A673 (cell line): ENCODE measurements at regions not wholly inside any gene's neighbourhood (a gene's known extent, or its start where the extent isn't known, plus 50 kb on each side); places are given as distances from the start of the nearest gene placed in this dataset.

Experiments
- BruUV-seq: library from RNA; stranded (reverse); fragments of 400-500 nt; replicated peaks from 2 replicates; lab custom pipeline; 2021; lab: Mats Ljungman, UMichigan
- CTCF ChIA-PET: fragments of 300-600 bp; sonication (Branson Sonifier 250); formaldehyde crosslinking; loops from one replicate; lab custom pipeline; 2022; ENCODE audit warnings: antibody characterized with exemption; lab: Charles Lee
- POLR2A ChIA-PET: fragments of 300-600 bp; sonication (Branson Sonifier 250); formaldehyde crosslinking; loops from one replicate; lab custom pipeline; 2022; ENCODE audit warnings: antibody characterized with exemption; ENCODE audit not compliant: low non-redundant PET; lab: Charles Lee
- DNase-seq: peaks from one replicate; pipeline ENCODE4 v3.0.0-alpha.2; 2015; ENCODE audit warnings: low spot score
- H3K27ac ChIP-seq: fragments of 200-600 bp; sonication (generic); 2 replicates; pipeline ENCODE4 v1.5.1; 2016; ENCODE audit warnings: mixed run types, low read depth, mild to moderate bottlenecking, mixed read lengths, antibody characterized with exemption, low read length; ENCODE audit not compliant: poor library complexity, severe bottlenecking
- H3K27me3 ChIP-seq: fragments of 200-600 bp; sonication (generic); replicated peaks from 2 replicates; pipeline ENCODE4 v1.6.1; 2017; ENCODE audit warnings: mixed run types, low read depth, mild to moderate bottlenecking, mixed read lengths, antibody characterized with exemption, low read length; ENCODE audit not compliant: insufficient read depth, poor library complexity
- H3K36me3 ChIP-seq: fragments of 200-600 bp; sonication (generic); 2 replicates; pipeline ENCODE4 v1.6.1; 2016; ENCODE audit warnings: mixed run types, mild to moderate bottlenecking, mixed read lengths, antibody characterized with exemption, low read length; ENCODE audit not compliant: insufficient read depth, poor library complexity, severe bottlenecking
- H3K4me1 ChIP-seq: fragments of 200-600 bp; sonication (generic); 2 replicates; pipeline ENCODE4 v1.6.1; 2017; ENCODE audit warnings: mixed run types, mild to moderate bottlenecking, mixed read lengths, antibody characterized with exemption, low read length; ENCODE audit not compliant: insufficient read depth, poor library complexity, severe bottlenecking
- H3K4me3 ChIP-seq: fragments of 200-600 bp; sonication (generic); 2 replicates; pipeline ENCODE4 v1.5.1; 2016; ENCODE audit warnings: low read depth, mixed run types, mild to moderate bottlenecking, mixed read lengths, low read length; ENCODE audit not compliant: poor library complexity, severe bottlenecking
- H3K9me3 ChIP-seq: fragments of 200-600 bp; sonication (generic); 2 replicates; pipeline ENCODE4 v1.6.1; 2016; ENCODE audit warnings: mixed run types, low read depth, mild to moderate bottlenecking, mixed read lengths, antibody characterized with exemption, low read length; ENCODE audit not compliant: poor library complexity, severe bottlenecking
- intact Hi-C: fragments of 100-400 bp; cut with micrococcal nuclease; formaldehyde crosslinking; loops from one replicate; pipeline ENCODE4 v1.10.0; 2022; ENCODE audit not compliant: unreplicated experiment
- TF ChIP-seq, protein P1 (sequence below): fragments of 300-800, 200-600 bp; sonication (generic); conservative IDR thresholded peaks from 2 replicates; pipeline ENCODE4 v1.5.1; 2017; ENCODE audit warnings: low read depth, mild to moderate bottlenecking, antibody characterized with exemption, low read length, moderate library complexity, mixed read lengths

DNA sequence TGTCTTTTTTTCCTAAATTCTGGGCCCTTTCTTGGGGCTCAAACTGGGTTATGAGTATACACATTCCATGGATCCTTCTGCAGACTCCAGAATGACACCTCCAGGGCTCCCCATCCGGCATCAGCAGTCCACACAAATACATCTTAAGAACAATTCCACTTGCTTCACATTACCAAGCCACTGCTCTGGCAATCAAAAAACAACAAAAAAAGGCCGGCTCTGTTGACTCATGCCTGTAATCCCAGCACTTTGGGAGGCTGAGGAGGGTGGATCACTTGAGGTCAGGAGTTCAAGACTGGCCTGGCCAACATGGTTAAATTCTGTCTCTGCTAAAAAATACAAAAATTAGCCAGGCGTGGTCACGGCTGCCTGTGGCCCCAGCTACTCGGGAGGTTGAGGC lies 49.9 kb upstream of the LPP start:
- no peak overlapping the region for H3K27ac ChIP-seq
- POLR2A ChIA-PET = no interaction called here
- TF ChIP-seq, protein P1, sequence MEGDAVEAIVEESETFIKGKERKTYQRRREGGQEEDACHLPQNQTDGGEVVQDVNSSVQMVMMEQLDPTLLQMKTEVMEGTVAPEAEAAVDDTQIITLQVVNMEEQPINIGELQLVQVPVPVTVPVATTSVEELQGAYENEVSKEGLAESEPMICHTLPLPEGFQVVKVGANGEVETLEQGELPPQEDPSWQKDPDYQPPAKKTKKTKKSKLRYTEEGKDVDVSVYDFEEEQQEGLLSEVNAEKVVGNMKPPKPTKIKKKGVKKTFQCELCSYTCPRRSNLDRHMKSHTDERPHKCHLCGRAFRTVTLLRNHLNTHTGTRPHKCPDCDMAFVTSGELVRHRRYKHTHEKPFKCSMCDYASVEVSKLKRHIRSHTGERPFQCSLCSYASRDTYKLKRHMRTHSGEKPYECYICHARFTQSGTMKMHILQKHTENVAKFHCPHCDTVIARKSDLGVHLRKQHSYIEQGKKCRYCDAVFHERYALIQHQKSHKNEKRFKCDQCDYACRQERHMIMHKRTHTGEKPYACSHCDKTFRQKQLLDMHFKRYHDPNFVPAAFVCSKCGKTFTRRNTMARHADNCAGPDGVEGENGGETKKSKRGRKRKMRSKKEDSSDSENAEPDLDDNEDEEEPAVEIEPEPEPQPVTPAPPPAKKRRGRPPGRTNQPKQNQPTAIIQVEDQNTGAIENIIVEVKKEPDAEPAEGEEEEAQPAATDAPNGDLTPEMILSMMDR = no peak
- no peaks in the 10 kb centered on the region for H3K36me3 ChIP-seq
- H3K9me3 ChIP-seq = peaks cover 5% of the 10 kb centered on the region
- H3K4me3 ChIP-seq = no peak overlapping the region
- DNase-seq = no peak
- no peaks in the 10 kb centered on the region for H3K27me3 ChIP-seq
- CTCF ChIA-PET = no interaction called here
- no peaks in the 10 kb centered on the region for H3K4me1 ChIP-seq
- BruUV-seq = no TSS peak
- intact Hi-C loops = no loop called here
